ENCODE measurements at regions not wholly inside any gene's neighbourhood (a gene's known extent, or its start where the extent isn't known, plus 50 kb on each side); places are given as distances from the start of the nearest gene placed in this dataset.
"Not testable (repeated sequence)": the region's sequence is repeated elsewhere in the genome, so short reads cannot be mapped to it uniquely, and the experiment has no call there.

- ATAC-seq, result no peak
- no peaks in the 10 kb centered on the region for H3K27me3 ChIP-seq (ENCODE audit: control insufficient read depth, insufficient read depth)
- no peak for DNase-seq
- 100% methylated on average over 1 of the region's 1 CpG for WGBS
- no peaks in the 10 kb centered on the region for H3K9me3 ChIP-seq (ENCODE audit: control insufficient read depth, low read length)
- intact Hi-C loops (cut with DNase I), result no loop called here
- H3K27ac ChIP-seq (ENCODE audit: low read length), result no peak overlapping the region
- no peaks in the 10 kb centered on the region for H3K4me1 ChIP-seq (ENCODE audit: control insufficient read depth, insufficient read depth, low read length)
- H3K4me3 ChIP-seq (ENCODE audit: low read length), result no peak overlapping the region
Observed at GRCh38 chr2:134004467-134004866, 249.4 kb upstream of the MGAT5 start.

GRCh38 chr2:134008837-134009236, 245.0 kb upstream of the MGAT5 start:
- no peak for DNase-seq
- WGBS, result 33% methylated on average over 1 of the region's 1 CpG
- Histone ChIP-seq H3K27ac (ENCODE audit: low read length) (no peak overlapping the region), H3K9me3 (ENCODE audit: control insufficient read depth, low read length) (no peaks in the 10 kb centered on the region), H3K4me1 (ENCODE audit: control insufficient read depth, insufficient read depth, low read length) (no peaks in the 10 kb centered on the region), H3K27me3 (ENCODE audit: control insufficient read depth, insufficient read depth) (no peaks in the 10 kb centered on the region), H3K4me3 (ENCODE audit: low read length) (no peak overlapping the region)
- ATAC-seq, result no peak
- intact Hi-C loops (cut with DNase I), result no loop called here

- DNase-seq (no peak), ATAC-seq (no peak)
- intact Hi-C loops (cut with DNase I), result no loop called here
- H3K27ac ChIP-seq (ENCODE audit: low read length), result no peak overlapping the region
- no peaks in the 10 kb centered on the region for H3K27me3 ChIP-seq (ENCODE audit: control insufficient read depth, insufficient read depth)
- H3K9me3 ChIP-seq (ENCODE audit: control insufficient read depth, low read length), result no peaks in the 10 kb centered on the region
- no peaks in the 10 kb centered on the region for H3K4me1 ChIP-seq (ENCODE audit: control insufficient read depth, insufficient read depth, low read length)
- 89% methylated on average over 8 of the region's 8 CpGs for WGBS
- H3K4me3 ChIP-seq (ENCODE audit: low read length), result no peak overlapping the region
Observed at GRCh38 chr2:134009440-134009839, 244.4 kb upstream of the MGAT5 start.

GRCh38 chr2:134009906-134010305, 244.0 kb upstream of the MGAT5 start:
- H3K4me3 ChIP-seq (ENCODE audit: low read length); ATAC-seq; DNase-seq; H3K9me3 ChIP-seq (ENCODE audit: control insufficient read depth, low read length); H3K27ac ChIP-seq (ENCODE audit: low read length); H3K27me3 ChIP-seq (ENCODE audit: control insufficient read depth, insufficient read depth); H3K4me1 ChIP-seq (ENCODE audit: control insufficient read depth, insufficient read depth, low read length); intact Hi-C loops (cut with DNase I): not testable (repeated sequence)
- WGBS, result 85% methylated on average over 13 of the region's 17 CpGs

- WGBS, result 44% methylated on average over 6 of the region's 6 CpGs
Observed at GRCh38 chr2:134011936-134012586, 241.8 kb upstream of the MGAT5 start.

GRCh38 chr2:134014196-134014960, 239.5 kb upstream of the MGAT5 start:
- intact Hi-C loops (cut with DNase I), result no loop called here
- Histone ChIP-seq H3K9me3 (ENCODE audit: control insufficient read depth, low read length) (no peaks in the 10 kb centered on the region), H3K4me1 (ENCODE audit: control insufficient read depth, insufficient read depth, low read length) (no peaks in the 10 kb centered on the region), H3K27me3 (ENCODE audit: control insufficient read depth, insufficient read depth) (no peaks in the 10 kb centered on the region), H3K27ac (ENCODE audit: low read length) (no peak overlapping the region), H3K4me3 (ENCODE audit: low read length) (no peak overlapping the region)
- ATAC-seq (no peak), DNase-seq (no peak)
- WGBS, result 92% methylated on average over 3 of the region's 3 CpGs

More at GRCh38 chr2:134011936-134012586, 241.8 kb upstream of the MGAT5 start:
- Histone ChIP-seq H3K27ac (ENCODE audit: low read length) (no peak overlapping the region), H3K4me3 (ENCODE audit: low read length) (no peak overlapping the region), H3K9me3 (ENCODE audit: control insufficient read depth, low read length) (no peaks in the 10 kb centered on the region), H3K27me3 (ENCODE audit: control insufficient read depth, insufficient read depth) (no peaks in the 10 kb centered on the region), H3K4me1 (ENCODE audit: control insufficient read depth, insufficient read depth, low read length) (no peaks in the 10 kb centered on the region)
- DNase-seq (no peak), ATAC-seq (no peak)
- intact Hi-C loops (cut with DNase I), result no loop called here

- no peaks in the 10 kb centered on the region for H3K27me3 ChIP-seq (ENCODE audit: control insufficient read depth, insufficient read depth)
- H3K4me3 ChIP-seq (ENCODE audit: low read length), result no peak overlapping the region
- no peak overlapping the region for H3K27ac ChIP-seq (ENCODE audit: low read length)
- WGBS, result 49% methylated on average over 2 of the region's 2 CpGs
- DNase-seq (no peak), ATAC-seq (no peak)
- no peaks in the 10 kb centered on the region for H3K9me3 ChIP-seq (ENCODE audit: control insufficient read depth, low read length)
- no peaks in the 10 kb centered on the region for H3K4me1 ChIP-seq (ENCODE audit: control insufficient read depth, insufficient read depth, low read length)
- intact Hi-C loops (cut with DNase I), result no loop called here
Observed at GRCh38 chr2:134019871-134020270, 234.0 kb upstream of the MGAT5 start.

GRCh38 chr2:134020608-134021007, 233.3 kb upstream of the MGAT5 start:
- Histone ChIP-seq H3K4me1 (ENCODE audit: control insufficient read depth, insufficient read depth, low read length) (no peaks in the 10 kb centered on the region), H3K27ac (ENCODE audit: low read length) (no peak overlapping the region), H3K27me3 (ENCODE audit: control insufficient read depth, insufficient read depth) (no peaks in the 10 kb centered on the region), H3K9me3 (ENCODE audit: control insufficient read depth, low read length) (no peaks in the 10 kb centered on the region), H3K4me3 (ENCODE audit: low read length) (no peak overlapping the region)
- intact Hi-C loops (cut with DNase I), result no loop called here
- WGBS, result 83% methylated on average over 3 of the region's 3 CpGs
- no peak for DNase-seq
- no peak for ATAC-seq

GRCh38 chr2:134021830-134022524, 231.9 kb upstream of the MGAT5 start:
- DNase-seq (no peak), ATAC-seq (no peak)
- no peaks in the 10 kb centered on the region for H3K4me1 ChIP-seq (ENCODE audit: control insufficient read depth, insufficient read depth, low read length)
- intact Hi-C loops (cut with DNase I), result no loop called here
- no peaks in the 10 kb centered on the region for H3K27me3 ChIP-seq (ENCODE audit: control insufficient read depth, insufficient read depth)
- H3K9me3 ChIP-seq (ENCODE audit: control insufficient read depth, low read length), result no peaks in the 10 kb centered on the region
- H3K4me3 ChIP-seq (ENCODE audit: low read length), result no peak overlapping the region
- no peak overlapping the region for H3K27ac ChIP-seq (ENCODE audit: low read length)
- WGBS, result 88% methylated on average over 5 of the region's 5 CpGs

GRCh38 chr2:134023854-134024253, 230.0 kb upstream of the MGAT5 start:
- 76% methylated on average over 5 of the region's 5 CpGs for WGBS
- ATAC-seq (no peak), DNase-seq (no peak)
- no peaks in the 10 kb centered on the region for H3K9me3 ChIP-seq (ENCODE audit: control insufficient read depth, low read length)
- intact Hi-C loops (cut with DNase I), result no loop called here
- H3K27me3 ChIP-seq (ENCODE audit: control insufficient read depth, insufficient read depth), result no peaks in the 10 kb centered on the region
- no peak overlapping the region for H3K27ac ChIP-seq (ENCODE audit: low read length)
- H3K4me1 ChIP-seq (ENCODE audit: control insufficient read depth, insufficient read depth, low read length), result no peaks in the 10 kb centered on the region
- no peak overlapping the region for H3K4me3 ChIP-seq (ENCODE audit: low read length)

GRCh38 chr2:134027980-134028379, 225.9 kb upstream of the MGAT5 start:
- H3K4me1 ChIP-seq (ENCODE audit: control insufficient read depth, insufficient read depth, low read length), result no peaks in the 10 kb centered on the region
- peak; percentile 61 to 83 (median 71) for DNase-seq
- H3K9me3 ChIP-seq (ENCODE audit: control insufficient read depth, low read length), result no peaks in the 10 kb centered on the region
- ATAC-seq, result peak; percentile 69 to 77
- no peak overlapping the region for H3K27ac ChIP-seq (ENCODE audit: low read length)
- intact Hi-C loops (cut with DNase I), result no loop called here
- 16% methylated on average over 21 of the region's 21 CpGs for WGBS
- H3K27me3 ChIP-seq (ENCODE audit: control insufficient read depth, insufficient read depth), result no peaks in the 10 kb centered on the region
- H3K4me3 ChIP-seq (ENCODE audit: low read length), result peak overlapping the region; percentile 4

Measured in right cardiac atrium (tissue), 5 donors.